ENCODE measurements at regions not wholly inside any gene's neighbourhood (a gene's known extent, or its start where the extent isn't known, plus 50 kb on each side); places are given as distances from the start of the nearest gene placed in this dataset.
"Not testable (repeated sequence)": the region's sequence is repeated elsewhere in the genome, so short reads cannot be mapped to it uniquely, and the experiment has no call there.

DNA sequence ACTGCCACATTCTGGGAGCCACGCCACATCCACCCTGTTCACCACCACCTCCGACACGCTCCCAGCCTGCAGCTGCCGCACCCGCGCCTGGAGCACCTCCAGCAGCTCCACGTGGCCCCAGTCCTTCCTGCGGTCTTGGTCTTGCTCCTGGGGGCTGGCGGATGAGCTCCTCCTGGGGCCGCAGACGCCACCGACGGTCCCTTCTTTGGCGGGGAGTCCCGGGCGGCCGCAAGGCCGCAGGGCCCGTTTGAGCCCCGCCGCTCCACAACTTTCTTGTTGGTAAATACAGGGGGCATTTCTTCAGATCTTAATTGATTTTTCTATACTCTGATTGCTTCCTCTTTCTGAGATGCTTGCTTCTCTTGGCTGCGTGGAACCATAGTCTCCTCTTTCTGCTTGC, 75.3 kb upstream of the MED13 start:
- no peak overlapping the region for H3K27ac ChIP-seq
- H3K9me3 ChIP-seq: no peaks in the 10 kb centered on the region
- DNase-seq (no peak), ATAC-seq (no peak)
- WGBS, 3 donors: 87 to 91% (median 89%) methylated on average over 22 of the region's 22 CpGs
- intact Hi-C loops (cut with DNase I): no loop called here
- H3K36me3 ChIP-seq (ENCODE audit: insufficient read depth in 1 of 2, low read depth in 1 of 2): no peaks in the 10 kb centered on the region
- H3K27me3 ChIP-seq (ENCODE audit: insufficient read depth in 3 of 3, low read length in 2 of 3): peaks cover 0 to 43% (median 9%) of the 10 kb centered on the region in 3 donors
- TF ChIP-seq, protein P1, sequence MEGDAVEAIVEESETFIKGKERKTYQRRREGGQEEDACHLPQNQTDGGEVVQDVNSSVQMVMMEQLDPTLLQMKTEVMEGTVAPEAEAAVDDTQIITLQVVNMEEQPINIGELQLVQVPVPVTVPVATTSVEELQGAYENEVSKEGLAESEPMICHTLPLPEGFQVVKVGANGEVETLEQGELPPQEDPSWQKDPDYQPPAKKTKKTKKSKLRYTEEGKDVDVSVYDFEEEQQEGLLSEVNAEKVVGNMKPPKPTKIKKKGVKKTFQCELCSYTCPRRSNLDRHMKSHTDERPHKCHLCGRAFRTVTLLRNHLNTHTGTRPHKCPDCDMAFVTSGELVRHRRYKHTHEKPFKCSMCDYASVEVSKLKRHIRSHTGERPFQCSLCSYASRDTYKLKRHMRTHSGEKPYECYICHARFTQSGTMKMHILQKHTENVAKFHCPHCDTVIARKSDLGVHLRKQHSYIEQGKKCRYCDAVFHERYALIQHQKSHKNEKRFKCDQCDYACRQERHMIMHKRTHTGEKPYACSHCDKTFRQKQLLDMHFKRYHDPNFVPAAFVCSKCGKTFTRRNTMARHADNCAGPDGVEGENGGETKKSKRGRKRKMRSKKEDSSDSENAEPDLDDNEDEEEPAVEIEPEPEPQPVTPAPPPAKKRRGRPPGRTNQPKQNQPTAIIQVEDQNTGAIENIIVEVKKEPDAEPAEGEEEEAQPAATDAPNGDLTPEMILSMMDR (IDR thresholded peaks at IDR 0.05): no peak
- no peaks in the 10 kb centered on the region for H3K4me1 ChIP-seq
- H3K4me3 ChIP-seq: no peak overlapping the region

DNA sequence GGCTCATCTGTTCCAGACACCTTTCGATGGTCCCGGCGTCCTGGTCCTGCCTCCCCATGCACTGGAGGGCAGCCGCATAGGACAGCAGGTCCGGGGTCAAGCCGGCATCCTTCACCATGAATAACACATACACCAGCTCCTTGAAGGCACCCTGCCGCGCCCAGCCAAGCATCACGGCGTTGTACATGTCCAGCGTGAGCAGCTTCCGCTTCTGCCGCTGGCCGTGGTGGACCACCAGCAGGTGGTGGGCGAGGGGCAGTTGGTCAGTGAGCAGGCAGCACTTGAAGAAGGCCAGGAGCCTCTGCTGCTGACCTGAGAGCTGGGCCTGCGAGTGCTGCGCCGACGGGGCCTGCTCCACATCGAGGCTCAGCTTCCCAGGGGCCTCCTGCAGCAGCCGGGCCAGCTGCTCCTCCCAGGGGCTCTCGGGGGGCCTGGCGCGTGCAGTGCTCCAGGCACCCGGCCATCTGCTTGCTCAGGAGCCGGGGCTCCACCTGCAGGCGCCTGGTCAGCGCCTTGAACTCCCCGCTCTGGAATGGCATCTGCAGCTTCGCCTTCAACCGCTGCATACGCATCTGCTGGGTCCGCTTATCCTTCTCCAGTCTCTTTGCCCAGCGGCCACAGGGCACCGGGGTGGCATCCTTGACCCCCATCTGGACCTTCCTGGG, 74.7 kb upstream of the MED13 start:
- H3K9me3 ChIP-seq; H3K4me1 ChIP-seq; H3K27ac ChIP-seq; intact Hi-C loops (cut with DNase I); H3K36me3 ChIP-seq (ENCODE audit: insufficient read depth in 1 of 2, low read depth in 1 of 2); ATAC-seq; H3K4me3 ChIP-seq; DNase-seq: not testable (repeated sequence)
- H3K27me3 ChIP-seq (ENCODE audit: insufficient read depth in 3 of 3, low read length in 2 of 3): peaks cover 0 to 43% (median 9%) of the 10 kb centered on the region in 3 donors
- 71 to 72% (median 72%) methylated on average over 29 to 35 of the region's 35 CpGs for WGBS, 3 donors

DNA sequence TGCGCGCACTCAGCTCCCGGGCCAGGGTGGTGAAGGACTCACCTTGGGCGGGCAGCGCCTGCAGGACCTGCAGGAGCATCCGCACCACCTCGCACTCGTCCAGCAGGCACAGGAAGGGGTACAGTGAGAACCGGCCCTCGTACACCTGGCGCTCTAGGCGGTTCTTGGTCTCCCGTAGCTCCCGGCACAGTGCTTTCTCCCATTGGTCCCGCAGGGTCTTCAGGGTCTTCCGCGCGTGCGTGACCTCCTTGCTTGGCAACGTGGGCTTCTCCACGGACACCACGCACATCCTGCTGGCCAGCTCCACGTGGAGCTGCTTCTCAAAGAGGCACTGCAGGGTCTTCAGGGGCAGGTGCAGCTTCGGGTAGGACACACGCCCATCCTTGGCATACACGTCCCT, 74.1 kb upstream of the MED13 start:
- ATAC-seq: no peak
- TF ChIP-seq, protein P1 (IDR thresholded peaks at IDR 0.05): no peak
- H3K27ac ChIP-seq: no peak overlapping the region
- H3K36me3 ChIP-seq (ENCODE audit: insufficient read depth in 1 of 2, low read depth in 1 of 2): no peaks in the 10 kb centered on the region
- no peak overlapping the region for H3K4me3 ChIP-seq
- 75% methylated on average over 22 to 26 of the region's 26 CpGs for WGBS, 3 donors
- H3K9me3 ChIP-seq: no peaks in the 10 kb centered on the region
- intact Hi-C loops (cut with DNase I): no loop called here
- DNase-seq: no peak
- H3K27me3 ChIP-seq (ENCODE audit: insufficient read depth in 3 of 3, low read length in 2 of 3): peaks cover 0 to 43% (median 9%) of the 10 kb centered on the region in 3 donors
- no peaks in the 10 kb centered on the region for H3K4me1 ChIP-seq

DNA sequence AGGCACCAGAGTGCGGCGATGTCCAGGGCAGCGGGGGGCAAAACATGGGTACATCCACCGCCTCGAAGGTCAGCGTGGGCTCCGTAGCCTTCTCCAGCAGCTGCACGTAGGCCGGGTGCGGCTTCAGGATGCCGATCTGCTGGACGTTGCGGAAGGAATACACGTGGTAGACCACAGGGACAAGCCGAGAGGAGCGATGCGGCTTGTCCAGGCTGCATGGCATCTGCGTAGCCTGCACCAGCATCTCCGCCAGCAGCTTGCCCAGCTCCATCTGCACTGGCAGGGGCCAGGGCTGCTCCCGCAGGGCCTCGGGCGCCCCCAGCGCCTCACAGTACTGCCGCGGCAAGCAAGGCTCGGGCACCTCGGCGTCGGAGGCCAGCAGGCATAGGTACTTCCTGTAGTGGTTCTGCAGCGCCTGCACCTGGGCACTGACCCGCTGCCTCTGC, 73.6 kb upstream of the MED13 start:
- Histone ChIP-seq H3K27me3 (ENCODE audit: insufficient read depth in 3 of 3, low read length in 2 of 3) (peaks cover 0 to 43% (median 9%) of the 10 kb centered on the region in 3 donors), H3K4me3 (peak overlapping the region; percentile 15)
- H3K27ac ChIP-seq; H3K36me3 ChIP-seq (ENCODE audit: insufficient read depth in 1 of 2, low read depth in 1 of 2); H3K4me1 ChIP-seq; intact Hi-C loops (cut with DNase I); ATAC-seq; DNase-seq; H3K9me3 ChIP-seq: not testable (repeated sequence)
- 15 to 24% (median 19%) methylated on average over 20 to 31 of the region's 31 CpGs for WGBS, 3 donors

DNA sequence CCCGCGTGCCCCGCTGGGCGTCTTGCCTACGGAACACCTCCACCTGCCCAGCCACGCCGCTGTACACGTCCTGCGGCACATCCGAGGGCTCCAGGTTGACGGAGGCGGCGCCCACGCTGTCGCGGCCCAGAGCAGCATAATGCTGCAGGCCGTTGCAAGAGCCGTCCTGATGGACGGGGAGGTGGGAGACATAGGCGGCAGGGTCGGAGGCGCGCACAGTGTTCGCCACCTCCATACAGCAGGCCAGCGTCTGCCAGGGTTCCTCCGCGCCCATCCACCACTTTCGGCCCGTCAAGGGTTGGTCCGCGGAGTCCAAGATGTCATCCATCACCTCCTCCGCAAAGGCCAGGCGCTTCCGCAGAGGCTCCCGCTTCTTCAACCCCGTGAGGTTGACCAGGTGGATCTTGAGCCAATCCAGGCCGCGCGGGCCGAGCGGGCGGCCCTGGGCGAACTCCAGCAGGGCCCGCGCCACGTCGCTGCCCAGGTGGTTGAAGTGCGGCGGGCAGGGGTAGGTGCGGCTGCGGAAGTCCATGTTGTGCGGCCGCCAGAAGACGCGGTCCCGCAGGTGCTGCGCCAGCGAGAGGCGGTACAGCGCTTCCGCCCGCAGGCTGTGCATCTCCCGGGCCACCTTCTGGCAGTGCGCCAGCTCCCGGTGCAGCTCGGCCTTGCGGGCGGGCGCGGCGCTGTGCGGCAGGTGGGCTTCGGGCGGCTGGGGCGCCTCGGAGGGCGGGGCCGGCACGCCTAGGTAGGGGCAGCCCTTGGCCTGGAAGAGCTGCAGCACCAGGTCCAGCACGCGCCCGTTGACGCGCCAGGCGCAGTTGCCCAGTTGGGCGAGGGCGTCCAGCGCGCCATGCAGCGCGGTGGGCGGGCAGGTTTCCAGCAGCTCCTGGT, 72.9 kb upstream of the MED13 start:
- DNase-seq; intact Hi-C loops (cut with DNase I); H3K4me1 ChIP-seq; H3K36me3 ChIP-seq (ENCODE audit: insufficient read depth in 1 of 2, low read depth in 1 of 2); H3K9me3 ChIP-seq; ATAC-seq; H3K27ac ChIP-seq: not testable (repeated sequence)
- WGBS, 3 donors: 20 to 23% (median 22%) methylated on average over 68 to 92 of the region's 92 CpGs
- Histone ChIP-seq H3K4me3 (peak overlapping the region; percentile 15), H3K27me3 (ENCODE audit: insufficient read depth in 3 of 3, low read length in 2 of 3) (peaks cover 0 to 43% (median 9%) of the 10 kb centered on the region in 3 donors)

DNA sequence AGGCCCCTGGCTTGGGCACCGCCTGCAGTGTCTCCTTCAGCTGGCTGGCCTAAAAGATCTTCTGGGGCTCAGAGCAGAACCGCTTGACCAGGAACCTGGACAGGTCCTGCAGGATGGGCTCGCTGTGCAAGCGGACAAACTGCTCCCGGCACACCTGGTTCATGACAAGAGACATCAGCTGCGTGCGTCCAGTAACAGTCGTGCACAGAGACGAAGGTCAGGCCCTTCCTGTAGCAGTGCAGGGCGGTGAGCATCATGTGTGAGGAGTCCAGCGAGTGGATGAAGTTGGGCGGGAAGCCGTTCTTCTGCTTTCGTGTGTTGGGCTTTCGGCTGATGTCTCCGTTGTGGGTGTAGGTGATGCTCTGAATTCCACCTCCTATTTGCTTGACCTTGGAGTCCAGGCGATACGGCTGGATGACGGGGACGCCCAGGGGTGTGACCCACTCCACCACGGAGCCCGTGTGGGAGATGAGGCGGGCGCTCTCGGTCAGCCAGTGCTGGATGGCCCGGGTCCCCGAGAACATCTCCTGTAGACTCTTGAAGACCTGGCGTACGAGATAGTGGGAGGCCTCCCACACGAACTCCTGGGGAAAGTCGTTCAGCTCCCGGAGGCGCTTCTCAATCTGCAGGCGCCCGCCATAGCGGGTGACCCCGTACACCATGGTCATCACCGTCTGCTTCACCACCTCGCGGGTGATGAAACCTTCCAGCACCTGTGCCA, 72.1 kb upstream of the MED13 start:
- peaks cover 0 to 43% (median 9%) of the 10 kb centered on the region in 3 donors for H3K27me3 ChIP-seq (ENCODE audit: insufficient read depth in 3 of 3, low read length in 2 of 3)
- intact Hi-C loops (cut with DNase I); H3K4me1 ChIP-seq; H3K9me3 ChIP-seq; DNase-seq; H3K4me3 ChIP-seq; ATAC-seq; H3K36me3 ChIP-seq (ENCODE audit: insufficient read depth in 1 of 2, low read depth in 1 of 2); H3K27ac ChIP-seq: not testable (repeated sequence)
- 92 to 93% (median 93%) methylated on average over 39 to 40 of the region's 40 CpGs for WGBS, 3 donors

Data from psoas muscle (tissue), 7 donors.